Neural crest cell (in vitro differentiated cells): ENCODE measurements at regions not wholly inside any gene's neighbourhood (a gene's known extent, or its start where the extent isn't known, plus 50 kb on each side); places are given as distances from the start of the nearest gene placed in this dataset.

Experiments
- DNase-seq: peaks from one replicate; pipeline ENCODE4 v3.0.0; 2021; ENCODE audit warnings: low read depth, mixed read lengths, low spot score
- H3K27ac Mint-ChIP-seq: one replicate; pipeline ENCODE4 v1.8.0; 2021; ENCODE audit warnings: mild to moderate bottlenecking, mixed read lengths; ENCODE audit not compliant: unreplicated experiment
- H3K27me3 Mint-ChIP-seq: 2 replicates; pipeline ENCODE4 v1.8.0; 2021; ENCODE audit warnings: low read depth, mild to moderate bottlenecking, mixed read lengths
- H3K36me3 Mint-ChIP-seq: 2 replicates; pipeline ENCODE4 v1.8.0; 2021; ENCODE audit warnings: low read depth, mild to moderate bottlenecking, mixed read lengths
- H3K4me1 Mint-ChIP-seq: 2 replicates; pipeline ENCODE4 v1.8.0; 2021; ENCODE audit warnings: mixed read lengths
- H3K4me3 Mint-ChIP-seq: one replicate; pipeline ENCODE4 v1.8.0; 2021; ENCODE audit warnings: mild to moderate bottlenecking, mixed read lengths
- H3K9me3 Mint-ChIP-seq: 2 replicates; pipeline ENCODE4 v1.8.0; 2021; ENCODE audit warnings: mixed read lengths
- TF ChIP-seq, protein P1 (sequence below): fragments of 200-600 bp; sonication (generic); conservative IDR thresholded peaks from 2 replicates; pipeline ENCODE4 v1.5.0; 2021; ENCODE audit warnings: antibody characterized with exemption, mild to moderate bottlenecking

DNA sequence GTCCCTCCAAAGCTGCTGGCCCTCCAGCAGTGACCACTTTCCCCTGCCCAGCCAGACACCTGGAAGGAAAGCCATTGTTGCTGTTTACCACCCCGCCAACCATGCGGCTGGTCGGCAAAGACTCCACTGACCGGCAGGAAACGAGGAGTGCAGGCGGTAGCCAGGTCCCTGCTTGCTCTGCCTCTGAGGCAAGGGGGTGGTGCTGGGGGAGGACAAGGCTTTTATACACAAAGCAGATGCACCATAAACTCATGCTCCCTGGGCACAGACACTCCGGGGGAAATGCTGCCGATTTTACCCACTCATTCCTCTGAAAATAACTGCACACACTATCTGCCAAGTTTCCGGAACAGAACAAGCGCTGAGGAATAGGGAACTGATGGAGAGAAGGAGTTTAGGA is 62.8 kb upstream of the GRIN2A start:
- no peak overlapping the region for H3K4me3 Mint-ChIP-seq
- DNase-seq = no peak
- no peak overlapping the region for H3K27ac Mint-ChIP-seq
- H3K9me3 Mint-ChIP-seq = no peaks in the 10 kb centered on the region
- peaks cover 3% of the 10 kb centered on the region for H3K27me3 Mint-ChIP-seq
- no peaks in the 10 kb centered on the region for H3K36me3 Mint-ChIP-seq
- TF ChIP-seq, protein P1, sequence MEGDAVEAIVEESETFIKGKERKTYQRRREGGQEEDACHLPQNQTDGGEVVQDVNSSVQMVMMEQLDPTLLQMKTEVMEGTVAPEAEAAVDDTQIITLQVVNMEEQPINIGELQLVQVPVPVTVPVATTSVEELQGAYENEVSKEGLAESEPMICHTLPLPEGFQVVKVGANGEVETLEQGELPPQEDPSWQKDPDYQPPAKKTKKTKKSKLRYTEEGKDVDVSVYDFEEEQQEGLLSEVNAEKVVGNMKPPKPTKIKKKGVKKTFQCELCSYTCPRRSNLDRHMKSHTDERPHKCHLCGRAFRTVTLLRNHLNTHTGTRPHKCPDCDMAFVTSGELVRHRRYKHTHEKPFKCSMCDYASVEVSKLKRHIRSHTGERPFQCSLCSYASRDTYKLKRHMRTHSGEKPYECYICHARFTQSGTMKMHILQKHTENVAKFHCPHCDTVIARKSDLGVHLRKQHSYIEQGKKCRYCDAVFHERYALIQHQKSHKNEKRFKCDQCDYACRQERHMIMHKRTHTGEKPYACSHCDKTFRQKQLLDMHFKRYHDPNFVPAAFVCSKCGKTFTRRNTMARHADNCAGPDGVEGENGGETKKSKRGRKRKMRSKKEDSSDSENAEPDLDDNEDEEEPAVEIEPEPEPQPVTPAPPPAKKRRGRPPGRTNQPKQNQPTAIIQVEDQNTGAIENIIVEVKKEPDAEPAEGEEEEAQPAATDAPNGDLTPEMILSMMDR = no peak
- peaks cover 5% of the 10 kb centered on the region for H3K4me1 Mint-ChIP-seq

DNA sequence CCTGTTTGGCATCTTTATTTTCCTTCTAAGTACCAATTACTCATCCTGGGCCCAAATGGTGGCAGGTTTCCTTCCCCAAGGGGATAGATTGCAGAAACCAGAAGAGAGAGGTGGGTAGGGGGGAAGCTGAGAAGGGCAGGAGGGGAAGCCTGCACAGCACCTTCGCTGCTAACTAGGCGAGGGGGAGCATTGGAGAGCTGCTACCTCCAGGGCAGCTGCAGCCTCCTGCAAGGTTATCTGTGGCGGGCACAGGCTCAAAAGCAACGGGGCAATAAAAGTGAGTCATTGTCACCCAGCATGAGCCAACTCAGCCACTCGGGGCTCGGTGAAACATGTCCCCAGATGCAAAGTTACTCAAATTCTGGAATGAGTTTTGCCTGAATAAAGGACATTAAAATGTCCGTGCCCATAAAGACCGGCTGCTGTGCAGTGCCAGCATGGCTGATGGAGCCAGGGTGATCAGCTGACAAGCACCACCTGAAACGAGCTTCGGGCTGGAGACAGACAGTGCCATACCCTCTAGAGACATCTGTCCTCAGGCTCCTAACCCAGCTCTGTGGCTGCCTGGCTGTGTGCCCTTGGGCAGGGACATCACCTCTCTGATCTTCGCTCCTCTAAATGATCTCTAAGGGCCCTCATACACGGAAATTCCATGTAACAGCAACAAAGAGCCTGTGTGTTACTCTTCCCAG is 68.1 kb upstream of the GRIN2A start:
- Mint-ChIP-seq H3K27ac (no peak overlapping the region), H3K4me3 (no peak overlapping the region), H3K9me3 (no peaks in the 10 kb centered on the region), H3K4me1 (no peaks in the 10 kb centered on the region), H3K27me3 (peaks cover 2% of the 10 kb centered on the region), H3K36me3 (no peaks in the 10 kb centered on the region)
- DNase-seq = no peak
- TF ChIP-seq, protein P1 = no peak

DNA sequence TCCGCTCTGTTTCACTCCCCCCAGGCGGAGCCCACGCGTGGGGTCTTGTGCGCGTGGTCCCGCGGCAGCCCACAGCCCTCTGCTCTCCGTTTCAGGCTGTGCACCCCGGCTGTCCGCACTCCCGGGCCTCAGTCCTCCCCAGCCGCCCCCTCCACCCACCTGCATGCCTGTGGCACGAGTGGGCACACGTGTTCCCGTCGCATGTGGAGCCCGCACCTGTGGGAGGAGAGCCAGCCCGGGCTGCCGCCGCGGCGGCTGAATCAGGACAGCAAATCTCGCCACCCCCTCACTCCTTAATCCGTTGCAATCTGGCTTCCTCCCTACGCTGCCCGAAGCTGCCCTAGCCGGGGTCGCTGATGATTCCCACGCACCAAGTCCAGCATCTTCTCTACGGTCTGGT is 69.9 kb upstream of the GRIN2A start:
- no peaks in the 10 kb centered on the region for H3K36me3 Mint-ChIP-seq
- H3K4me1 Mint-ChIP-seq = peaks cover 8% of the 10 kb centered on the region

DNA sequence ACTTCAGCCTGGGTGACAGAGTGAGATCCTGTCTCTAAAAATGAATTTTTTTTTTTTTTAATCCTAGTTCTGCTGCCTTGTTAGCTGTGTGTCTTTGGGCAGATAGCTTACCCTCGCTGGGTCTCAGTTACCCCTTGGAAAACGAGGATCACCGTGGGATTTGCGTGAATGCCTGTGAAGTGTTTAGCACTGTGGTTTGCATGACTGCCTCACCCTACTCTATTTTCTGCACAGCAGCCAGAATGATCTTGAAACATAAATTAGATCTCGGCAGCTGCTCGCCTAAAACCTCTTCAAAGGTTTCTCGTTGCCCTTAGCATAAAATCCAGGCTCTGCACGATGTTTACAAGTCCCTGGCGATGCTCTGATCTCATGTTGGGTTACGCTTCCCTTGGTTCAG is 71.2 kb upstream of the GRIN2A start:
- no peak overlapping the region for H3K4me3 Mint-ChIP-seq
- no peaks in the 10 kb centered on the region for H3K9me3 Mint-ChIP-seq
- TF ChIP-seq, protein P1 = no peak
- H3K27me3 Mint-ChIP-seq = peaks cover 2% of the 10 kb centered on the region
- no peaks in the 10 kb centered on the region for H3K36me3 Mint-ChIP-seq
- H3K4me1 Mint-ChIP-seq = peaks cover 8% of the 10 kb centered on the region
- DNase-seq = no peak
- no peak overlapping the region for H3K27ac Mint-ChIP-seq

More for the DNA sequence above, 69.9 kb upstream of the GRIN2A start:
- H3K9me3 Mint-ChIP-seq = no peaks in the 10 kb centered on the region
- TF ChIP-seq, protein P1 = no peak
- H3K27me3 Mint-ChIP-seq = peaks cover 2% of the 10 kb centered on the region
- H3K27ac Mint-ChIP-seq = no peak overlapping the region
- no peak for DNase-seq
- H3K4me3 Mint-ChIP-seq = no peak overlapping the region

GRCh38 chr16:10255728-10256127 is 73.5 kb upstream of the GRIN2A start:
- TF ChIP-seq, protein P1 = no peak
- no peaks in the 10 kb centered on the region for H3K9me3 Mint-ChIP-seq
- peaks cover 12% of the 10 kb centered on the region for H3K4me1 Mint-ChIP-seq
- DNase-seq = no peak
- H3K27me3 Mint-ChIP-seq = peaks cover 2% of the 10 kb centered on the region
- H3K27ac Mint-ChIP-seq = peak overlapping the region; percentile 2
- H3K4me3 Mint-ChIP-seq = no peak overlapping the region
- H3K36me3 Mint-ChIP-seq = no peaks in the 10 kb centered on the region
